HepG2 (cell line): ENCODE measurements at regions not wholly inside any gene's neighbourhood (a gene's known extent, or its start where the extent isn't known, plus 50 kb on each side); places are given as distances from the start of the nearest gene placed in this dataset.

Source experiments
- ATAC-seq: fragments of 200-7000 bp; cut with Tn5 transposase; 3 replicates; pipeline ENCODE4 v1.9.1; 2020; ENCODE audit warnings: mild to moderate bottlenecking, moderate library complexity
- BruUV-seq: library from RNA; stranded (reverse); fragments of 400-500 nt; replicated peaks from 2 replicates; lab custom pipeline; 2021; lab: Mats Ljungman, UMichigan
- CTCF ChIA-PET: fragments of 300-600 bp; formaldehyde crosslinking; extraction: SDS; loops from one replicate; lab custom pipeline; 2021; ENCODE audit warnings: low total read pairs, inconsistent platforms, low intra/inter-chr PET ratio; lab: Yijun Ruan, JAX
- POLR2A ChIA-PET: fragments of 350-600 bp; sonication (Branson Sonifier 250); formaldehyde crosslinking; loops from one replicate; lab custom pipeline; 2020; ENCODE audit warnings: antibody characterized with exemption, inconsistent platforms; lab: Yijun Ruan, JAX
- DNase-seq: peaks from one replicate; pipeline ENCODE4 v3.0.0-alpha.2; 2015; ENCODE audit warnings: low spot score
- FAIRE-seq: peaks from 3 replicates; lab custom pipeline; 2011; peaks lifted over from hg19 to GRCh38; lab: Jason Lieb, UNC
- H2AFZ ChIP-seq: one replicate; pipeline ENCODE4 v1.6.1; 2011; ENCODE audit warnings: low read length, inconsistent platforms
- H3K27ac ChIP-seq: fragments of 300-600 bp; 3 replicates; pipeline ENCODE4 v1.8.0; 2011; ENCODE audit warnings: mixed run types, mild to moderate bottlenecking, mixed read lengths, low read length, inconsistent platforms; ENCODE audit not compliant: insufficient read depth; ENCODE audit errors: extremely low read length
- H3K27me3 ChIP-seq, 2 experiments: fragments of 200-600 bp in 1 of 2; 2 replicates in 1 of 2; 3 replicates in 1 of 2; pipeline versions ENCODE4 v1.6.0 to v1.8.0; 2011; ENCODE audit warnings: low read length in 2 of 2, mild to moderate bottlenecking in 2 of 2, moderate library complexity in 2 of 2, inconsistent platforms in 1 of 2; ENCODE audit not compliant: insufficient read depth in 2 of 2, control insufficient read depth in 1 of 2
- H3K36me3 ChIP-seq, 2 experiments: fragments of 200-600 bp in 1 of 2; replicated peaks in 1 of 2; 2 replicates in 1 of 2; 3 replicates in 1 of 2; pipeline versions ENCODE4 v1.5.1 to v1.8.0; 2011; ENCODE audit warnings: low read length in 2 of 2, inconsistent platforms in 1 of 2; ENCODE audit not compliant: insufficient read depth in 2 of 2, control insufficient read depth in 1 of 2
- H3K4me1 ChIP-seq: 2 replicates; pipeline ENCODE4 v1.5.1; 2012; ENCODE audit warnings: low read length, inconsistent platforms; ENCODE audit not compliant: insufficient read depth
- H3K4me2 ChIP-seq: 2 replicates; pipeline ENCODE4 v1.6.0; 2011; ENCODE audit warnings: low read depth, low read length, inconsistent platforms
- H3K4me3 ChIP-seq, 3 experiments: fragments of 200-600 bp in 1 of 3; sonication (generic), shearing (Covaris generic) in 1 of 3; replicated peaks in 1 of 3; 2 replicates each; pipeline ENCODE4 v1.5.1; 2011 to 2016; ENCODE audit warnings: low read length in 3 of 3, inconsistent platforms in 2 of 3, low read depth in 2 of 3, mild to moderate bottlenecking in 2 of 3, control low read depth in 1 of 3, mixed read lengths in 1 of 3; ENCODE audit not compliant: insufficient read depth in 1 of 3
- H3K79me2 ChIP-seq: one replicate; pipeline ENCODE4 v1.6.1; 2011; ENCODE audit warnings: low read length, inconsistent platforms; ENCODE audit not compliant: insufficient read depth
- H3K9ac ChIP-seq: 2 replicates; pipeline ENCODE4 v1.6.0; 2011; ENCODE audit warnings: mild to moderate bottlenecking, low read depth, low read length, inconsistent platforms; ENCODE audit not compliant: insufficient read depth
- H3K9me3 ChIP-seq: 2 replicates; pipeline ENCODE4 v1.5.1; 2012; ENCODE audit warnings: mild to moderate bottlenecking, low read length
- H4K20me1 ChIP-seq: 2 replicates; pipeline ENCODE4 v1.6.0; 2011; ENCODE audit warnings: inconsistent platforms, mild to moderate bottlenecking, low read length, moderate library complexity; ENCODE audit not compliant: insufficient read depth
- AGO2 ChIP-seq: fragments of 200-400 bp; formaldehyde crosslinking; optimal IDR thresholded peaks from 2 replicates; pipeline ENCODE3; 2017; ENCODE audit warnings: mild to moderate bottlenecking, low read depth, low read length, moderate library complexity
- EED ChIP-seq: sonication (generic); formaldehyde crosslinking; IDR thresholded peaks from 2 replicates; pipeline ENCODE4 v1.5.0; 2020; ENCODE audit warnings: mild to moderate bottlenecking, missing genetic modification reagents
- FOXA3 ChIP-seq: IDR thresholded peaks from 2 replicates; pipeline ENCODE4 v1.6.1; 2016; ENCODE audit warnings: missing genetic modification reagents, missing compliant biosample characterization
- FOXC1 ChIP-seq: sonication (generic); formaldehyde crosslinking; IDR thresholded peaks from 2 replicates; pipeline ENCODE4 v1.8.0; 2022; ENCODE audit warnings: mild to moderate bottlenecking, missing genetic modification reagents, borderline replicate concordance
- IRF2 ChIP-seq: IDR thresholded peaks from 2 replicates; pipeline ENCODE4 v1.6.1; 2018; ENCODE audit warnings: missing genetic modification reagents, missing compliant biosample characterization
- MAFG ChIP-seq: sonication (generic); formaldehyde crosslinking; IDR thresholded peaks from 2 replicates; pipeline ENCODE4 v1.5.1; 2020; ENCODE audit warnings: mild to moderate bottlenecking, missing genetic modification reagents
- NAIF1 ChIP-seq: sonication (generic); formaldehyde crosslinking; IDR thresholded peaks from 2 replicates; pipeline ENCODE4 v1.5.0; 2020; ENCODE audit warnings: mild to moderate bottlenecking, missing genetic modification reagents, borderline replicate concordance
- ONECUT2 ChIP-seq: sonication (generic); formaldehyde crosslinking; IDR thresholded peaks from 2 replicates; pipeline ENCODE4 v1.4.0; 2020; ENCODE audit warnings: missing genetic modification reagents
- SCMH1 ChIP-seq: sonication (generic); formaldehyde crosslinking; IDR thresholded peaks from 2 replicates; pipeline ENCODE4 v1.9.0; 2021; ENCODE audit warnings: missing genetic modification reagents, mild to moderate bottlenecking, borderline replicate concordance
- ZKSCAN5 ChIP-seq: sonication (generic); formaldehyde crosslinking; IDR thresholded peaks from 2 replicates; pipeline ENCODE4 v1.5.1; 2020; ENCODE audit warnings: mild to moderate bottlenecking, missing genetic modification reagents
- ZSCAN22 ChIP-seq: sonication (generic); formaldehyde crosslinking; IDR thresholded peaks from 2 replicates; pipeline ENCODE4 v1.4.0; 2020; ENCODE audit warnings: mild to moderate bottlenecking, missing genetic modification reagents
- ZSCAN31 ChIP-seq: sonication (generic); formaldehyde crosslinking; IDR thresholded peaks from 2 replicates; pipeline ENCODE4 v1.5.0; 2020; ENCODE audit warnings: low read depth, mild to moderate bottlenecking, missing genetic modification reagents
- WGBS: methylation state at CpG from one replicate; pipeline ENCODE4 v1.1.6; 2017; ENCODE audit warnings: low lambda C conversion rate; 5-methylcytosine and 5-hydroxymethylcytosine counted together
- in situ Hi-C: cut with HindIII; loops from 2 replicates; pipeline ENCODE4 v1.10.0; 2017; ENCODE audit warnings: low pct_unique_long_range_greater_than_20kb; ENCODE audit not compliant: extremely low pct_ligation_motif_present
- intact Hi-C: fragments of 100-400 bp; cut with micrococcal nuclease; formaldehyde crosslinking; loops from one replicate; pipeline ENCODE4 v1.10.0; 2022; ENCODE audit not compliant: unreplicated experiment
- TF ChIP-seq, protein P1 (sequence below): sonication (generic); formaldehyde crosslinking; IDR thresholded peaks from 2 replicates; pipeline ENCODE4 v1.9.0; 2022; ENCODE audit warnings: missing genetic modification reagents, mild to moderate bottlenecking, borderline replicate concordance
- TF ChIP-seq, protein P2 (sequence below): sonication (generic); formaldehyde crosslinking; IDR thresholded peaks from 2 replicates; pipeline ENCODE4 v1.4.0; 2020; ENCODE audit warnings: missing genetic modification reagents, borderline replicate concordance
- TF ChIP-seq, protein P3 (sequence below): sonication (generic); formaldehyde crosslinking; IDR thresholded peaks from 2 replicates; pipeline ENCODE4 v1.4.0; 2020; ENCODE audit warnings: missing genetic modification reagents

- TF ChIP-seq, protein P1, sequence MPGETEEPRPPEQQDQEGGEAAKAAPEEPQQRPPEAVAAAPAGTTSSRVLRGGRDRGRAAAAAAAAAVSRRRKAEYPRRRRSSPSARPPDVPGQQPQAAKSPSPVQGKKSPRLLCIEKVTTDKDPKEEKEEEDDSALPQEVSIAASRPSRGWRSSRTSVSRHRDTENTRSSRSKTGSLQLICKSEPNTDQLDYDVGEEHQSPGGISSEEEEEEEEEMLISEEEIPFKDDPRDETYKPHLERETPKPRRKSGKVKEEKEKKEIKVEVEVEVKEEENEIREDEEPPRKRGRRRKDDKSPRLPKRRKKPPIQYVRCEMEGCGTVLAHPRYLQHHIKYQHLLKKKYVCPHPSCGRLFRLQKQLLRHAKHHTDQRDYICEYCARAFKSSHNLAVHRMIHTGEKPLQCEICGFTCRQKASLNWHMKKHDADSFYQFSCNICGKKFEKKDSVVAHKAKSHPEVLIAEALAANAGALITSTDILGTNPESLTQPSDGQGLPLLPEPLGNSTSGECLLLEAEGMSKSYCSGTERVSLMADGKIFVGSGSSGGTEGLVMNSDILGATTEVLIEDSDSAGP = no peak
- TF ChIP-seq FOXA3 (CRISPR knock-in tag) = no peak
- TF ChIP-seq ZKSCAN5 (CRISPR knock-in tag) = no peak
These were observed 445.3 kb upstream of the MAF start (continued) for GRCh38 chr16:80045861-80046260.

DNA sequence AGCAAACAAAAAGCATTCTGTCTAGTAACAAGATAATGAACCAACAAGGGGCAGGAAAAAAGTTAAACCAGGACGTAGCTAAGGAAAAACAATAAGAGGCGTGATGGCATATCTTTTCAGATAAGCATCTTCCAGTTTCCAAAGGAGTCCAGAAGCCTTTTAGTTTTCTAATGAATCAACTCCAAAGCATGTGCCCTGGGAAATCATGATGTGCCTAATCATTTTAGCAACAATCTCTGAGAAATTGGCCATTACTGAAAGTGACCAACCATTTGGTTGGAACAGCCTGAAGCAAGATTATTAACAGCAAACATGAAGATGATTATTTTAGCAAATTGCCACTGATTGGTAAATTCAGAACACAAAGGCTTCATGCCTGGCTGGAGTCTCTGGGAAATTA lies 440.9 kb upstream of the MAF start:
- BruUV-seq = no TSS peak
- H3K79me2 ChIP-seq = no peaks in the 10 kb centered on the region
- CTCF ChIA-PET = no interaction called here
- no peaks in the 10 kb centered on the region for H3K36me3 ChIP-seq
- no peak for DNase-seq
- intact Hi-C loops = no loop called here
- FAIRE-seq = no peak
- no peak for ATAC-seq
- H3K9ac ChIP-seq = no peak overlapping the region
- TF ChIP-seq AGO2 (no peak), SCMH1 (CRISPR knock-in tag) (no peak), ZSCAN31 (CRISPR knock-in tag) (no peak), ZSCAN22 (CRISPR knock-in tag) (no peak), MAFG (CRISPR knock-in tag) (no peak), EED (CRISPR knock-in tag) (no peak), IRF2 (CRISPR knock-in tag) (no peak), NAIF1 (CRISPR knock-in tag) (no peak), FOXC1 (CRISPR knock-in tag) (no peak), ONECUT2 (CRISPR knock-in tag) (no peak)
- TF ChIP-seq, protein P2, sequence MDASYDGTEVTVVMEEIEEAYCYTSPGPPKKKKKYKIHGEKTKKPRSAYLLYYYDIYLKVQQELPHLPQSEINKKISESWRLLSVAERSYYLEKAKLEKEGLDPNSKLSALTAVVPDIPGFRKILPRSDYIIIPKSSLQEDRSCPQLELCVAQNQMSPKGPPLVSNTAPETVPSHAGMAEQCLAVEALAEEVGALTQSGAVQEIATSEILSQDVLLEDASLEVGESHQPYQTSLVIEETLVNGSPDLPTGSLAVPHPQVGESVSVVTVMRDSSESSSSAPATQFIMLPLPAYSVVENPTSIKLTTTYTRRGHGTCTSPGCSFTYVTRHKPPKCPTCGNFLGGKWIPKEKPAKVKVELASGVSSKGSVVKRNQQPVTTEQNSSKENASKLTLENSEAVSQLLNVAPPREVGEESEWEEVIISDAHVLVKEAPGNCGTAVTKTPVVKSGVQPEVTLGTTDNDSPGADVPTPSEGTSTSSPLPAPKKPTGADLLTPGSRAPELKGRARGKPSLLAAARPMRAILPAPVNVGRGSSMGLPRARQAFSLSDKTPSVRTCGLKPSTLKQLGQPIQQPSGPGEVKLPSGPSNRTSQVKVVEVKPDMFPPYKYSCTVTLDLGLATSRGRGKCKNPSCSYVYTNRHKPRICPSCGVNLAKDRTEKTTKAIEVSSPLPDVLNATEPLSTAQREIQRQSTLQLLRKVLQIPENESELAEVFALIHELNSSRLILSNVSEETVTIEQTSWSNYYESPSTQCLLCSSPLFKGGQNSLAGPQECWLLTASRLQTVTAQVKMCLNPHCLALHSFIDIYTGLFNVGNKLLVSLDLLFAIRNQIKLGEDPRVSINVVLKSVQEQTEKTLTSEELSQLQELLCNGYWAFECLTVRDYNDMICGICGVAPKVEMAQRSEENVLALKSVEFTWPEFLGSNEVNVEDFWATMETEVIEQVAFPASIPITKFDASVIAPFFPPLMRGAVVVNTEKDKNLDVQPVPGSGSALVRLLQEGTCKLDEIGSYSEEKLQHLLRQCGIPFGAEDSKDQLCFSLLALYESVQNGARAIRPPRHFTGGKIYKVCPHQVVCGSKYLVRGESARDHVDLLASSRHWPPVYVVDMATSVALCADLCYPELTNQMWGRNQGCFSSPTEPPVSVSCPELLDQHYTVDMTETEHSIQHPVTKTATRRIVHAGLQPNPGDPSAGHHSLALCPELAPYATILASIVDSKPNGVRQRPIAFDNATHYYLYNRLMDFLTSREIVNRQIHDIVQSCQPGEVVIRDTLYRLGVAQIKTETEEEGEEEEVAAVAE (CRISPR knock-in tag) = no peak
- TF ChIP-seq, protein P3, sequence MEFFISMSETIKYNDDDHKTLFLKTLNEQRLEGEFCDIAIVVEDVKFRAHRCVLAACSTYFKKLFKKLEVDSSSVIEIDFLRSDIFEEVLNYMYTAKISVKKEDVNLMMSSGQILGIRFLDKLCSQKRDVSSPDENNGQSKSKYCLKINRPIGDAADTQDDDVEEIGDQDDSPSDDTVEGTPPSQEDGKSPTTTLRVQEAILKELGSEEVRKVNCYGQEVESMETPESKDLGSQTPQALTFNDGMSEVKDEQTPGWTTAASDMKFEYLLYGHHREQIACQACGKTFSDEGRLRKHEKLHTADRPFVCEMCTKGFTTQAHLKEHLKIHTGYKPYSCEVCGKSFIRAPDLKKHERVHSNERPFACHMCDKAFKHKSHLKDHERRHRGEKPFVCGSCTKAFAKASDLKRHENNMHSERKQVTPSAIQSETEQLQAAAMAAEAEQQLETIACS (CRISPR knock-in tag) = no peak
- TF ChIP-seq, all 625 proteins: peak for 0
- Histone ChIP-seq H3K9me3 (no peaks in the 10 kb centered on the region), H3K27ac (no peak overlapping the region), H3K27me3 (no peaks in the 10 kb centered on the region), H3K4me3 (no peak overlapping the region), H3K4me1 (no peaks in the 10 kb centered on the region), H3K4me2 (no peak overlapping the region), H2AFZ (no peak overlapping the region), H4K20me1 (no peaks in the 10 kb centered on the region)
- POLR2A ChIA-PET = no interaction called here
- WGBS = 27% methylated on average over 2 of the region's 2 CpGs
- in situ Hi-C loops = no loop called here
